Breast epithelium (tissue), 4 donors: ENCODE measurements at regions not wholly inside any gene's neighbourhood (a gene's known extent, or its start where the extent isn't known, plus 50 kb on each side); places are given as distances from the start of the nearest gene placed in this dataset.

Experiments used
- DNase-seq, 2 donors: peaks; one replicate each; pipeline ENCODE4 v3.0.0-alpha.2; 2019; ENCODE audit warnings: low spot score in 2 of 2
- H3K27ac ChIP-seq, 2 donors: fragments of 200-600 bp; sonication (generic) in 1 of 2; one replicate each; pipeline ENCODE4 v1.5.1; 2016 to 2019; ENCODE audit warnings: mild to moderate bottlenecking in 1 of 2
- H3K27me3 ChIP-seq, 2 donors: fragments of 200-600 bp; sonication (generic) in 1 of 2; one replicate each; pipeline versions ENCODE4 v1.5.1 to v1.6.0; 2017 to 2019; ENCODE audit warnings: control low read depth in 1 of 2, mild to moderate bottlenecking in 1 of 2
- H3K36me3 ChIP-seq: fragments of 200-600 bp; one replicate; pipeline ENCODE4 v1.5.1; 2019
- H3K4me1 ChIP-seq, 2 donors: fragments of 200-600 bp; sonication (generic); one replicate each; pipeline ENCODE4 v1.5.1; 2016 to 2019; ENCODE audit warnings: control low read depth in 1 of 2
- H3K4me3 ChIP-seq, 3 donors: fragments of 200-600 bp; sonication (generic); 1 replicate in 2 of 3; 2 replicates in 1 of 3; pipeline ENCODE4 v1.5.1; 2016 to 2019; ENCODE audit warnings: mild to moderate bottlenecking in 3 of 3, moderate library complexity in 2 of 3
- H3K9me3 ChIP-seq, 2 donors: fragments of 200-600 bp; sonication (generic) in 1 of 2; one replicate each; pipeline ENCODE4 v1.5.1; 2016 to 2019; ENCODE audit warnings: control low read depth in 1 of 2
- POLR2A ChIP-seq: fragments of 450-650 bp; IDR thresholded peaks from one replicate; pipeline ENCODE4 v1.6.1; 2016; ENCODE audit warnings: antibody characterized with exemption, mild to moderate bottlenecking, moderate library complexity
- POLR2AphosphoS5 ChIP-seq, 3 donors: sonication (generic); formaldehyde crosslinking; IDR thresholded peaks; one replicate each; pipeline ENCODE4 v1.6.1; 2017; ENCODE audit warnings: antibody characterized with exemption in 3 of 3
- intact Hi-C: fragments of 100-400 bp; cut with DNase I; formaldehyde crosslinking; loops from one replicate; pipeline ENCODE4 v1.15.1; 2023; ENCODE audit warnings: low total_unique reads
- TF ChIP-seq, protein P1 (sequence below), 3 donors: fragments of 450-650 bp; IDR thresholded peaks; one replicate each; pipeline ENCODE4 v1.5.1; 2016 to 2017; ENCODE audit warnings: antibody characterized with exemption in 3 of 3, mild to moderate bottlenecking in 3 of 3, moderate library complexity in 3 of 3

DNA sequence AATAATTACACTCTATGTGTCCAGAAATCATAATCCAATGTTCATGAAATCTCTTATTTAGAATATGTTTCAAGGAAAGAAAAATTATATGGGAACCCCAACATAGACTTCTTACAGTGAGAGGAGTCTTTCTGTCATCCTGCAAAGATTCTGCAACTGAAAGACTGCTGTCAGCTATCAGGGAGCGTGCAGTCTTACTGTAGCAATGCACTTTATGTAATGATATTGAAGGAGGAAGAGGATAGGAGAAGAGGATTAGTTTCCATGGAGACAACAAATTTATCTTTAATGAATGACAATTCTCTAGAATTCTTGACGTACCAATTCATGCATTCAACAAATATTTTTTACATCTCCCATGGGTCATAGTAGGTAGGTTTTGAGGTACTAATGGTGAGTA is 61.3 kb upstream of the MYT1L start:
- peaks cover 7 to 10% of the 10 kb centered on the region in 2 donors for H3K9me3 ChIP-seq
- no peaks in the 10 kb centered on the region for H3K27me3 ChIP-seq
- no peaks in the 10 kb centered on the region for H3K36me3 ChIP-seq
- no peak overlapping the region for H3K4me3 ChIP-seq
- TF ChIP-seq POLR2AphosphoS5 (IDR thresholded peaks at IDR 0.05): no peak
- TF ChIP-seq, protein P1, sequence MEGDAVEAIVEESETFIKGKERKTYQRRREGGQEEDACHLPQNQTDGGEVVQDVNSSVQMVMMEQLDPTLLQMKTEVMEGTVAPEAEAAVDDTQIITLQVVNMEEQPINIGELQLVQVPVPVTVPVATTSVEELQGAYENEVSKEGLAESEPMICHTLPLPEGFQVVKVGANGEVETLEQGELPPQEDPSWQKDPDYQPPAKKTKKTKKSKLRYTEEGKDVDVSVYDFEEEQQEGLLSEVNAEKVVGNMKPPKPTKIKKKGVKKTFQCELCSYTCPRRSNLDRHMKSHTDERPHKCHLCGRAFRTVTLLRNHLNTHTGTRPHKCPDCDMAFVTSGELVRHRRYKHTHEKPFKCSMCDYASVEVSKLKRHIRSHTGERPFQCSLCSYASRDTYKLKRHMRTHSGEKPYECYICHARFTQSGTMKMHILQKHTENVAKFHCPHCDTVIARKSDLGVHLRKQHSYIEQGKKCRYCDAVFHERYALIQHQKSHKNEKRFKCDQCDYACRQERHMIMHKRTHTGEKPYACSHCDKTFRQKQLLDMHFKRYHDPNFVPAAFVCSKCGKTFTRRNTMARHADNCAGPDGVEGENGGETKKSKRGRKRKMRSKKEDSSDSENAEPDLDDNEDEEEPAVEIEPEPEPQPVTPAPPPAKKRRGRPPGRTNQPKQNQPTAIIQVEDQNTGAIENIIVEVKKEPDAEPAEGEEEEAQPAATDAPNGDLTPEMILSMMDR (IDR thresholded peaks at IDR 0.05): no peak
- intact Hi-C loops: no loop called here
- no peaks in the 10 kb centered on the region for H3K4me1 ChIP-seq
- H3K27ac ChIP-seq: no peak overlapping the region
- no peak for DNase-seq

DNA sequence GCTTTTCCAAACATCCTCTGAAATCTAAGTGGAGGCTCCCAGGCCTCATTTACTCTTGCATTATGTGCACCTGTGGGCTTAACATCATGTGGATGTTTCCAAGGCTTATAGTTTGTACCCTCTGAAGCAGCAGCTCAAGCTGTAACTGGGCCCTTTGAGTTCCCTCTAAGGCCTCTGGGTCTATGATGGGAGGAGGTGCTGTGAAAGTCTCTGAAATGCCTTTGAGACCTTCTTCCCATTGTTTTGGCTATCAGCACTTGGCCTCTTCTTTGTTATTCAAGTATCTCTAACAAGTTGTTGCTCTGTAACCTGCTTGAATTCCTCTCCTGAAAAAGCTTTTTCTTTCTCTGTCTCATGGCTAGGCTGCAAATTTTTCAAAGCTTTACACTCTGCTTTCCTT is 58.1 kb upstream of the MYT1L start:
- peaks cover 7 to 10% of the 10 kb centered on the region in 2 donors for H3K9me3 ChIP-seq
- TF ChIP-seq, protein P1 (IDR thresholded peaks at IDR 0.05): no peak
- TF ChIP-seq POLR2A (no peak), POLR2AphosphoS5 (IDR thresholded peaks at IDR 0.05) (no peak)
- no peaks in the 10 kb centered on the region for H3K36me3 ChIP-seq
- no peaks in the 10 kb centered on the region for H3K4me1 ChIP-seq
- H3K27ac ChIP-seq: no peak overlapping the region
- DNase-seq: no peak
- intact Hi-C loops: no loop called here
- no peak overlapping the region for H3K4me3 ChIP-seq
- no peaks in the 10 kb centered on the region for H3K27me3 ChIP-seq
